ENCODE measurements at regions not wholly inside any gene's neighbourhood (a gene's known extent, or its start where the extent isn't known, plus 50 kb on each side); places are given as distances from the start of the nearest gene placed in this dataset.
"Not testable (repeated sequence)": the region's sequence is repeated elsewhere in the genome, so short reads cannot be mapped to it uniquely, and the experiment has no call there.

GRCh38 chr4:59689149-59689548, 1511.0 kb upstream of the ADGRL3 start:
- no peak for FAIRE-seq

GRCh38 chr4:59695355-59696053, 1504.6 kb upstream of the ADGRL3 start:
- FAIRE-seq (no peak), DNase-seq (ENCODE audit: low spot score) (no peak)

More at GRCh38 chr4:59689149-59689548, 1511.0 kb upstream of the ADGRL3 start:
- no peak for DNase-seq (ENCODE audit: low spot score)

DNA sequence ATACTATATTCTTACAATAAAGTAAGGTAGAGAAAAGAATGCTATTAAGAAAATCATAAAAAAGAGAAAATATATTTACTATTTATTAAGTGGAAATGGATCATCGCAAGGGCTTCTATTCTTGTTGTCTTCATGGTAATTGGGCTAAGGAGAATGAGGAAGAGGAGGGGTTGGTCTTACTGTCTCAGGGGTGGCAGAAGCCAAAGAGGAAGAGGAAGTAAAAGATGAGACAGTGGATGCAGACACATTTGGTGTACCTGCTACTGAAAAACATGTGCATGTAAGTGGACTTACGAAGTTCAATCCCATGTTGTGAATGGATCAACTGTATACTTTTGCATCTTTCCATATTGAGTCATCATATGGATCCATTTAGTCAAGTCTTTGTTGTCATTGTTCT, 1502.1 kb upstream of the ADGRL3 start:
- FAIRE-seq = no peak
- no peak for DNase-seq (ENCODE audit: low spot score)

DNA sequence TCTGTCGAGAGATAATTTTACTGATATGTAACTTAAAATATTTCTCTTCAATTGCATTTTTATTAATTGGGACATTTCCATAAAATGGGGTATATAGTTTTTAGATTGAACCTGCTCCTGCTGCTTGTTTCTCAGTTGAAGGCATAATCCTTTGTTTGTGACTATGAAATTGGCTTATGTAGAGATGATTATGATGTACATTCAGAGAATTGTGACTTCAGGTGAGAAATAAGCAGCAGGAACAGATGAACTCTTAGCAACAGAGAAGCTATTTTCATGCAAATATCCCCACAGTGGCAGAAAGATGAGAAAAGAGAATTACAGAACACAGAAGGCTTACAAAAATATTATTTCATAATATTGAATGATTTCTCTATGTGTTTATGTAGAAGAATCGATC, 1499.5 kb upstream of the ADGRL3 start:
- DNase-seq (ENCODE audit: low spot score) = no peak
- FAIRE-seq = no peak

- DNase-seq (ENCODE audit: low spot score) (no peak), FAIRE-seq (no peak)
Measured at GRCh38 chr4:59704616-59705015, 1495.5 kb upstream of the ADGRL3 start.

- no peak for FAIRE-seq
- no peak for DNase-seq (ENCODE audit: low spot score)
Measured at GRCh38 chr4:59712470-59712869, 1487.7 kb upstream of the ADGRL3 start.

DNA sequence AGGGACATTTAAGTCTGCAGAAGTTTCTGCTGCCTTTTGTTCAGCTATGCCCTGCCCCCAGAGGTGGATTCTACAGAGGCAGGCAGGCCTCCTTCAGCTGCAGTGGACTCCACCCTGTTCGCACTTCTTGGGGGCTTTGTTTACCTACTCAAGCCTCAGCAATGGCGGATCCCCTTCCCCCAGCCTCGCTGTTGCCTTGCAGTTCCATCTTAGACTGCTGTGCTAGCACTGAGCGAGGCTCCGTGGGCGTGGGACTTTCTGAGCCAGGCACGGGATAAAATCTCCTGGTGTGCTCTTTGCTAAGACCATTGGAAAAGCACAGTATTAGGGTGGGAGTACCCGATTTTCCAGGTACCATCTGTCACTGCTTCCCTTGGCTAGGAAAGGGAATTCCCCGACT, 1475.8 kb upstream of the ADGRL3 start:
- not testable (repeated sequence) for DNase-seq (ENCODE audit: low spot score); FAIRE-seq

GRCh38 chr4:59727745-59728144, 1472.4 kb upstream of the ADGRL3 start:
- FAIRE-seq (no peak), DNase-seq (ENCODE audit: low spot score) (no peak)

DNA sequence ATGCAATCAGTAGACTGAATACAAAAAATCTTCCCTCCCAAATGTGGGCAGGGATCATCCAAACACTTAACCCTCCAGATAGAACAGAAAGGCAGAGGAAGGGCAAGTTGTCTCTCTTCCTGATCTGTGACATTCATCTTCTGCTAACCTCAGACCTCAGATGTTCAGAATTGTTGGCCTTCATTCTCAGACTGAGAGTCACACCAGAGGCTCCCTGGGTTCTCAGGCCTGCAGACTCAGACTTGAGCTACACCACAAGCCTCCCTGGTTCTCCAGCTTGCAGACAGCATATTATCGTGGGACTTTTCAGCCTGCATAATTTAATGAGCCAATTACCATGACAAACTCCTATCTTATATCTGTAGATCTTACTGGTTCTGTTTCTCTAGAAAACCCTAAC, 1471.6 kb upstream of the ADGRL3 start:
- DNase-seq (ENCODE audit: low spot score) = no peak
- FAIRE-seq = no peak

GRCh38 chr4:59729321-59729720, 1470.8 kb upstream of the ADGRL3 start:
- DNase-seq (ENCODE audit: low spot score) (no peak), FAIRE-seq (no peak)

GRCh38 chr4:59748433-59748832, 1451.7 kb upstream of the ADGRL3 start:
- DNase-seq (ENCODE audit: low spot score) (no peak), FAIRE-seq (no peak)

DNA sequence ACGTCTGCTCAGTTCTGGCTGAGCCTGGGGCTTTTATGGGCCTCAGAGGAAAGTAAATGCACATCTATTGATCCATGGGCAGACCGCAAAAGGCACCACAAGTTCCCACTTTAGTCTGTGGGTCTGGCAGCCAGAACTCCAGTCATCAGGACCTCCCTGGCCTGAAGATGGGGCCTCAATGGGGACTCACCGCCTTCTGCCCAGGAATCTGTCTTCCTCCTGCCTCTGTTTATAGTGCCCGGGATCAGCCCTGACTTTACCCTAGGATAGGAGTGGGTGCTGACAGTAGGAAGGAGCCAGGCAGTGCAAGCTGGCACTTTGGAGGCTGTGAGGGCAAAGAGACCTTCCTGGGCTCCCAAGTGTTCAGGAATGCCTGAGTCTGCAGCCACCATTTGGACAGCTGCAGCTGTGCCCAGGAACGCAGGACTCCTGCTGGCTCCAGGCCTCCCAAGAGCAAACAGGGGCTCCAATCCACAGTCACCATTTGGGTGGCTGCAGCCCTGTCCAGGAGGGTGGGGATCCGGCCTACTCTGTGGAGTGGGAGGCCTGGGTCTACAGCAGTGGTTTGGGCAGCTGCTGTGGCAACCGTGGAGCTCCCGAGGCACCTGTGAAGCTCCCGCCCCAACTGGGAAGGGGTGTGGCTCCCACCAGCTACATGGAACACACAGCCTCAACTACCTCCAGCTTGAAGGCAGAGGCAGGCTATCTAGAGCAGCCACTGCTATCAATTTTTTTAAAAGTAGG, 1440.9 kb upstream of the ADGRL3 start:
- DNase-seq (ENCODE audit: low spot score) = no peak
- no peak for FAIRE-seq

DNA sequence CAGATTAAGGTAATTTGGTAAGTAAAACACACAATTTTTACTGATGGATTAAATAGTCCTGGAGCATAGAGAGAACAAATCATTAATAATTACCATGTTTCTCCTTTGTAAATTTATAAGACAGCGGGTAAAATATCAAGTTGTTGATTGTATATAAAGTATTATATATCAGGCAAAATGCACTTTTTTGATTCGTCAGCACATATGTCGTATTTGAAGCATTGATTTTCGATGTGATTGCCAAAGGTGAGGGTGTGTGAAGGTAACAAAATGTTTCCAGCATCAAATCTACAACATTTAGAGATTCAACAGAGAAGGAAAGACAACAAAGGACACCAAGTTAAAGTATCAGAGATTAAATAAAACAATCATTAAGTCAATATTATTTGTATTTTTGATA, 1437.8 kb upstream of the ADGRL3 start:
- FAIRE-seq (no peak), DNase-seq (ENCODE audit: low spot score) (no peak)

DNA sequence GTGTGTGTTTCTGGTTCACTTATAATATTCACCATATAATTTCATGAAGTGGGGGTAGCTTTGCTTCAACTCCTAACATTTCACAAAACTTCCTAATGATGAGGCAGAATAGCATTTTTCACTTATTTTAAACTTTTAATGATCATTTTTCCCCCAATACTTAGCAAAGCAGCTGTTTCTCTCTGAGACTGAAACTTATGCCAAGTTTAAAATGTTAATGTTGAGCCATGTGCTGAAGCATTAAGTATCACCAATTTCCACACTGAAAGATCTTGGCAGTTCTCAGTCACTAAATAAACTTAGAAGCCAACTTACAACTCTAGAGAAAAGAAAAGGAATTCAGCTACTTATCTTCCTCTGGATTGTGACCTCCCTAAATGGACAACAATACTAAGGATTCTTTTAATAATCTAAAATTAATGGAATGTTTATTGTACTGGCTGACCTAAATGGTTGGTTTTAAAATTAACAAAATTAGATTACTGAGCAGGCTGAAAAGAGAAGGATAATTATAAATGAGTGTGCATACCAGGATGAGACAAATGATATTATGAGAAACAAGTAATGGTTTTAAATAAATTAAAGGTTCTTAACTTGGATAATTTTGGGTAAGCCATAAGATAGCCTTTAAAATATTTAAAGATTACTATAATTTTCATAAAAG, 1429.4 kb upstream of the ADGRL3 start:
- FAIRE-seq = no peak
- no peak for DNase-seq (ENCODE audit: low spot score)

DNA sequence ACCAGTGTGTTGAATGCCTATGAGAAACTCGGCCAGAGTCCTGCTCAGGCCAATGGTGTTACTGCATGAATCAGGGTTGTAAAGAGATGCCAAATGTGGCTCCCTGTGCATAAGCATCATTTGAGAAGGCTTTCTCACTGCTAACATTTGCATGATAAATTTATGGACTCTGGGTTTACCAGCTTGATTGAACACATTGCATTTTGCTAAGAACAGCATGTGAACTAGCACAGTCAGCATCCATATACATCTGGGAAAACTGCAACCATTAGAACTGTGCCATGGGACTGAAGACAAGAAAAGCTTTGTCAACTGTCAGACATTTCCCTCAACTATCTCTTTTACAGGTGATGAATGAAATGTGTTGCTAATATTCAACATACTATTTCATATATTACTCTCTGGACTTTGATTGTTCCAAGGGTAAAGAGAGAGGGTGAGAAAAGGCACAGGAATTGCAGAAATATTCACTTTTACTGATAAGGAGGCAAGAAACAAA, 1427.4 kb upstream of the ADGRL3 start:
- DNase-seq (ENCODE audit: low spot score) = no peak
- no peak for FAIRE-seq

DNA sequence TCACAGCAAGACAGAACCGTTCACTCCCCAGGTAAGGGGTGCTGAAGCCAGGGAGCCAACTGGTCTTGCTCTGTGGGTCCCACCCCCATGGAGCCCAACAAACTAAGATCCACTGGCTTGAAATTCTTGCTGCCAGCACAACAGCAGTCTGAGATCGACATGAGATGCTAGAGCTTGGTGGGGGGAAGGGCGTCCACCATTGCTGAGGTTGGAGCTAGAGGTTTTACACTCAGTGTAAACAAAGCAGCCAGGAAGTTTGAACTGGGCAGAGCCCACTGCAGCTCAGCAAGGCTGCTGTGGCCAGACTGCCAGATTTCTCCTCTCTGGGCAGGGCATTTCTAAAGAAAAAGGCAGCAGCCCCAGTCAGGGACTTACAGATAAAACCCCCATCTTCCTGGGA, 1419.9 kb upstream of the ADGRL3 start:
- not testable (repeated sequence) for FAIRE-seq; DNase-seq (ENCODE audit: low spot score)

DNA sequence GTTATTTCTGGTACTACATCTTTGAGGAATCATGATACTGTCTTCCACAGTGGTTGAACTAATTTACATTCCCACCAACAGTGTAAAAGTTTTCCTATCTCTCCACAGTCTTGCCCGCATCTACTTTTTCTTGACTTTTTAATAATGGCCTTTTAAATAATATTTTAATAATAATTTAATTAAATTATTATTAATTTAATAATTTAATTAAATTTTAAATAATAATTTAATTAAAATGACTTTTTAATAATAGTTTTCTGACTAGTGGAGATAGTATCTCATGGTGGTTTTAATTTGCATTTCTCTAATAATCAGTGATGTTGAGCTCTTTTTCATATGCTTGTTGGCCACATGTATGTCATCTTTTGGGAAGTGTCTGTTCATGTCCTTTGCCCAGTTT, 1395.0 kb upstream of the ADGRL3 start:
- no peak for FAIRE-seq

DNA sequence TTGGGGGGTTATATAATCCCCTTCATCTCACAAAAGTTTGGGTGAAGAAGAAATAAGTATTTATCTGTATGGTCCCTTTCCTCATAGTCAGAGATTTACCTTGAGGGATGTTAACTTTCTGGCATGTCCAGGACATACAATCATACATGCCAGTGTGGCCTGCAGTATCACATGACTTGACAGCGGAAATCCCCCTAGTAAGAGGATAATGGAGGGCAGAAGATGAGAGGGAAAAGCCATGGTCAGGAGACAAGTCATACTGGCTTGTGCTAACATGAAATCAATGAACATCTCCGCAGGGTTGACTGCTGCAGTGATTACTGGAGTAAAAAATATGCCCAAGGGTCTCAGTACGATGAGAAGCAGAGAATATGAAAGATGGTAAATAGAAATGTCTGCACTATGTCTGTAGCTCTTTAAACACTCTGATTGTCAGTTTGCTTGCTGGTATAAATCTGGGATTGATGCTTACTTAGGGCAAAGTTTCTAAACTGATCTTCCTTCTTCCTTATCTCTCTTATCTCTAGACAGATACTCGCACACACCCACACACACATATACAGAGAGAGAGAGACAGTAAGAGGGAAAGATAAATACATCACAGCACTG, 1385.6 kb upstream of the ADGRL3 start:
- no peak for DNase-seq (ENCODE audit: low spot score)

More for the DNA sequence above, 1395.0 kb upstream of the ADGRL3 start:
- DNase-seq (ENCODE audit: low spot score) = no peak

DNA sequence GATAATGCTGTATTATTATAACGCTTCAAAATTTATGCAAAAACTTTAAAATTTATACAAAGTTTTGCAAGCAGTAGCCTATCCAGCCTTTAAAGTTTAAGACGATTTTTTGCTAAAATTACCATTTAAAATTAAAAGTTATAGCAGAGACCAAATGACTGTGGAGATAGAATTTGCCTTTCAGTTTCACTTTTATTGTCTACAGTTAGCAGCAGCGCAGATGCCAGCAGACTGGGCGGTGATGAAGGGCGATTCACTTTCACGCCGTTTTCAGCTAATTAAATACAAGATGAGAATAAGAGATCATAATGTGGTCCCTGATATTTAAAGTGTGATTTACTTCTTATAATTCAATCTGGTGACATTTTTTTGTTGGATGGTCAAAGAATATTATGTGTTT, 1381.5 kb upstream of the ADGRL3 start:
- no peak for FAIRE-seq
- DNase-seq (ENCODE audit: low spot score) = no peak

More for the DNA sequence above, 1385.6 kb upstream of the ADGRL3 start:
- no peak for FAIRE-seq

- FAIRE-seq = no peak
- no peak for DNase-seq (ENCODE audit: low spot score)
Measured at GRCh38 chr4:59823311-59823710, 1376.8 kb upstream of the ADGRL3 start.

- DNase-seq (ENCODE audit: low spot score) = no peak
- FAIRE-seq = no peak
Measured at GRCh38 chr4:59825104-59825503, 1375.0 kb upstream of the ADGRL3 start.

DNA sequence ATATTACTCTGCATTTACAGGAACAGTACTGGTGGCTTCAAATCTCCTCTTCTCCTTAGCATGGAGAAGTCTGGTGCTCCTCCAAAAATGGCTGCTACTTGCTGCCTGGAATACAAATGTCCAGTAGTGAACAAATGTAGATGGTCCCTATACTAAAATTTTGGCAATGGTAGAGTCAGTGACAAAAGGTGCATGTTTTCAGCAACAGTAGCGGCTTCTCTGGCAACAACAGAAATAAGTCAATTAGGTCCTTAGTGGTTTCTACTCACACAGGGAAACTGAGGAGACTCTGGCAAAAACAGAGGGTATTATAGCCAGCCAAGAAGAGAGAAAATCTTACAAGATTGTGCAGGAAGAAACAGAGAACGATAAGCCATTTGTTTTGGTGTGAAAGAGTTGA, 1368.4 kb upstream of the ADGRL3 start:
- FAIRE-seq = no peak
- no peak for DNase-seq (ENCODE audit: low spot score)
